ENCODE measurements at regions not wholly inside any gene's neighbourhood (a gene's known extent, or its start where the extent isn't known, plus 50 kb on each side); places are given as distances from the start of the nearest gene placed in this dataset.

- TF ChIP-seq CTCF (IDR thresholded peaks at IDR 0.05) = no peak
- no peak for TF ChIP-seq ZNF138 (CRISPR knock-in tag; conservative IDR thresholded peaks at IDR 0.05)
- no peak for TF ChIP-seq MAX (CRISPR knock-in tag; IDR thresholded peaks at IDR 0.05)
- no peak for TF ChIP-seq NFE2L1 (CRISPR knock-in tag; IDR thresholded peaks at IDR 0.05)
- no peak for TF ChIP-seq NR2C2 (CRISPR knock-in tag; IDR thresholded peaks at IDR 0.05)
- no peak for TF ChIP-seq USF1 (CRISPR knock-in tag; IDR thresholded peaks at IDR 0.05)
- no peak for TF ChIP-seq ARID4B (CRISPR knock-in tag; IDR thresholded peaks at IDR 0.05; ENCODE audit: borderline replicate concordance)
- TF ChIP-seq E2F5 (CRISPR knock-in tag; IDR thresholded peaks at IDR 0.05) = no peak
- no peak for TF ChIP-seq PREB (CRISPR knock-in tag; IDR thresholded peaks at IDR 0.05; ENCODE audit: borderline replicate concordance)
- no peak for TF ChIP-seq IRF1 (CRISPR knock-in tag; IDR thresholded peaks at IDR 0.05)
- no peak for TF ChIP-seq ELF4 (CRISPR knock-in tag; IDR thresholded peaks at IDR 0.05; ENCODE audit: low read depth)
Observed at GRCh38 chr7:3180604-3181003, 120.4 kb upstream of the SDK1 start.

Measured in WTC11 (cell line).